ENCODE measurements at regions not wholly inside any gene's neighbourhood (a gene's known extent, or its start where the extent isn't known, plus 50 kb on each side); places are given as distances from the start of the nearest gene placed in this dataset.

GRCh38 chr6:160917572-160917971 is 74.0 kb upstream of the MAP3K4 start:
- no peak overlapping the region for H3K27ac ChIP-seq (ENCODE audit: low read depth in 2 of 2, low read length in 1 of 2)
- CTCF ChIA-PET, result interaction anchor here (0.7 kb wide), 1 partner anchor 453 kb away, joined by 3 read pairs; no protein-coding TSS in a partner anchor

More at GRCh38 chr6:160917572-160917971, 74.0 kb upstream of the MAP3K4 start:
- H3K4me3 ChIP-seq (ENCODE audit: low read depth in 2 of 2, low read length in 1 of 2), result no peak overlapping the region
- H3K79me2 ChIP-seq (ENCODE audit: insufficient read depth), result no peaks in the 10 kb centered on the region
- 55% methylated on average over 3 of the region's 3 CpGs for WGBS (ENCODE audit: low lambda C conversion rate)
- H4K20me1 ChIP-seq (ENCODE audit: insufficient read depth), result no peaks in the 10 kb centered on the region
- POLR2A ChIA-PET, result no interaction called here
- H3F3A ChIP-seq (replicated peaks; ENCODE audit: insufficient read depth), result no peaks in the 10 kb centered on the region
- DNase-seq, result no peak
- H3K27me3 ChIP-seq (ENCODE audit: insufficient read depth), result no peaks in the 10 kb centered on the region
- no peak overlapping the region for H3K9ac ChIP-seq
- no peaks in the 10 kb centered on the region for H3K9me3 ChIP-seq
- no peak for TF ChIP-seq MEF2A (IDR thresholded peaks at IDR 0.05; ENCODE audit: borderline replicate concordance, low read depth)
- TF ChIP-seq EP300 (IDR thresholded peaks at IDR 0.05; ENCODE audit: borderline replicate concordance in 1 of 2, low read depth in 1 of 2, low read length in 1 of 2), result no peak
- no peak for TF ChIP-seq MAX (IDR thresholded peaks at IDR 0.05; ENCODE audit: low read depth)
- TF ChIP-seq PBX3 (IDR thresholded peaks at IDR 0.05), result no peak
- TF ChIP-seq CHD2 (IDR thresholded peaks at IDR 0.05; ENCODE audit: low read length, partially characterized antibody), result no peak
- no peak for TF ChIP-seq FOXJ3 (CRISPR knock-in tag; IDR thresholded peaks at IDR 0.05)
- no peak for TF ChIP-seq ZBTB33 (IDR thresholded peaks at IDR 0.05; ENCODE audit: borderline replicate concordance, low read depth)
- TF ChIP-seq REST (IDR thresholded peaks at IDR 0.05; ENCODE audit: low read depth, low read length), result no peak
- no peak for TF ChIP-seq MXI1 (IDR thresholded peaks at IDR 0.05; ENCODE audit: low read depth, low read length)
- no peak for TF ChIP-seq RCOR1 (IDR thresholded peaks at IDR 0.05; ENCODE audit: low read length)
- no peak for TF ChIP-seq TAF1 (IDR thresholded peaks at IDR 0.05; ENCODE audit: borderline replicate concordance, low read depth, low read length)
- no peak for TF ChIP-seq POLR2AphosphoS5 (IDR thresholded peaks at IDR 0.05; ENCODE audit: low read depth, low read length)
- no peak for TF ChIP-seq RAD21 (IDR thresholded peaks at IDR 0.05; ENCODE audit: low read length)
- TF ChIP-seq YY1 (IDR thresholded peaks at IDR 0.05; ENCODE audit: low read depth), result no peak
- TF ChIP-seq USF1 (IDR thresholded peaks at IDR 0.05; ENCODE audit: borderline replicate concordance, low read depth), result no peak
- TF ChIP-seq GATA2 (CRISPR knock-in tag; IDR thresholded peaks at IDR 0.05), result no peak
- H3K4me1 ChIP-seq (ENCODE audit: control insufficient read depth in 1 of 2, insufficient read depth in 2 of 2, low read depth in 1 of 2, low read length in 1 of 2), result no peaks in the 10 kb centered on the region; a peak in 2 of 4 replicates
- no peaks in the 10 kb centered on the region for H3K36me3 ChIP-seq (replicated peaks in 1 of 2; ENCODE audit: control insufficient read depth in 1 of 2, insufficient read depth in 2 of 2, low read length in 1 of 2)
- H2AFZ ChIP-seq (ENCODE audit: low read depth), result no peak overlapping the region
- no peak overlapping the region for H3K4me2 ChIP-seq
- no peaks in the 10 kb centered on the region for H3K9me2 ChIP-seq
